Neural crest cell (in vitro differentiated cells): ENCODE measurements at regions not wholly inside any gene's neighbourhood (a gene's known extent, or its start where the extent isn't known, plus 50 kb on each side); places are given as distances from the start of the nearest gene placed in this dataset.

Source experiments
- DNase-seq: peaks from one replicate; pipeline ENCODE4 v3.0.0; 2021; ENCODE audit warnings: low read depth, mixed read lengths, low spot score
- H3K27ac Mint-ChIP-seq: one replicate; pipeline ENCODE4 v1.8.0; 2021; ENCODE audit warnings: mild to moderate bottlenecking, mixed read lengths; ENCODE audit not compliant: unreplicated experiment
- H3K27me3 Mint-ChIP-seq: 2 replicates; pipeline ENCODE4 v1.8.0; 2021; ENCODE audit warnings: low read depth, mild to moderate bottlenecking, mixed read lengths
- H3K36me3 Mint-ChIP-seq: 2 replicates; pipeline ENCODE4 v1.8.0; 2021; ENCODE audit warnings: low read depth, mild to moderate bottlenecking, mixed read lengths
- H3K4me1 Mint-ChIP-seq: 2 replicates; pipeline ENCODE4 v1.8.0; 2021; ENCODE audit warnings: mixed read lengths
- H3K4me3 Mint-ChIP-seq: one replicate; pipeline ENCODE4 v1.8.0; 2021; ENCODE audit warnings: mild to moderate bottlenecking, mixed read lengths
- H3K9me3 Mint-ChIP-seq: 2 replicates; pipeline ENCODE4 v1.8.0; 2021; ENCODE audit warnings: mixed read lengths
- CTCF ChIP-seq: fragments of 200-600 bp; sonication (generic); conservative IDR thresholded peaks from 2 replicates; pipeline ENCODE4 v1.5.0; 2021; ENCODE audit warnings: antibody characterized with exemption, mild to moderate bottlenecking

- Mint-ChIP-seq H3K36me3 (peaks cover 3% of the 10 kb centered on the region), H3K9me3 (peaks cover 6% of the 10 kb centered on the region), H3K27me3 (no peaks in the 10 kb centered on the region), H3K4me1 (peaks cover 4% of the 10 kb centered on the region), H3K4me3 (no peak overlapping the region), H3K27ac (no peak overlapping the region)
- no peak for DNase-seq
- no peak for TF ChIP-seq CTCF
Measured at GRCh38 chr3:189118896-189119295, 52.9 kb upstream of the TPRG1 start.

- H3K27me3 Mint-ChIP-seq: no peaks in the 10 kb centered on the region
- peaks cover 6% of the 10 kb centered on the region for H3K9me3 Mint-ChIP-seq
- H3K27ac Mint-ChIP-seq: no peak overlapping the region
- no peak for DNase-seq
- no peak overlapping the region for H3K4me3 Mint-ChIP-seq
- peaks cover 3% of the 10 kb centered on the region for H3K36me3 Mint-ChIP-seq
- TF ChIP-seq CTCF: no peak
- H3K4me1 Mint-ChIP-seq: peaks cover 4% of the 10 kb centered on the region
Measured at GRCh38 chr3:189119950-189120349, 51.8 kb upstream of the TPRG1 start.

GRCh38 chr3:189121092-189121491 lies 50.7 kb upstream of the TPRG1 start:
- H3K27me3 Mint-ChIP-seq: no peaks in the 10 kb centered on the region
- H3K36me3 Mint-ChIP-seq: peaks cover 3% of the 10 kb centered on the region
- peaks cover 6% of the 10 kb centered on the region for H3K9me3 Mint-ChIP-seq
- H3K4me3 Mint-ChIP-seq: no peak overlapping the region
- peaks cover 4% of the 10 kb centered on the region for H3K4me1 Mint-ChIP-seq
- no peak for DNase-seq
- no peak for TF ChIP-seq CTCF
- H3K27ac Mint-ChIP-seq: no peak overlapping the region
